ENCODE measurements at regions not wholly inside any gene's neighbourhood (a gene's known extent, or its start where the extent isn't known, plus 50 kb on each side); places are given as distances from the start of the nearest gene placed in this dataset.
"Not testable (repeated sequence)": the region's sequence is repeated elsewhere in the genome, so short reads cannot be mapped to it uniquely, and the experiment has no call there.

DNA sequence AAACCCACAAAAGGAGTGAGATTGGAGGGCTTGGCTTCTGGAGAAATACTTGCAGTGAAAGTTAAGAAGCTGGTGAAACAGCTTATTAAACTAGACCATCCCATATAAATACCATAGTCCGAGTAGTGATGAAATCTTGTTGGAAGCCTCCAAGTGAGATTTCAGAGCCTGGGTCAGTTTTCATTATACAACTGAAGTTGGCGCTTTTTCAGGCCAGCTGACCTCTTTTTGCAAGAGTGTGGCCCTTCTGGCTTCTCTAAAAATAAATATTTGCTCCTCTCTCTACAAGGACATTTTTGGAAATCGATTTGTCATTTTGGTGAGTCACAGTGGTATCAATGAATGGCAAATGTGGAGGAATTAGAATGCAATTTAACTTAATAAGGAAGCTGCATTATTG lies 51.2 kb upstream of the THRB start:
- no peak for DNase-seq (ENCODE audit: low spot score)

DNA sequence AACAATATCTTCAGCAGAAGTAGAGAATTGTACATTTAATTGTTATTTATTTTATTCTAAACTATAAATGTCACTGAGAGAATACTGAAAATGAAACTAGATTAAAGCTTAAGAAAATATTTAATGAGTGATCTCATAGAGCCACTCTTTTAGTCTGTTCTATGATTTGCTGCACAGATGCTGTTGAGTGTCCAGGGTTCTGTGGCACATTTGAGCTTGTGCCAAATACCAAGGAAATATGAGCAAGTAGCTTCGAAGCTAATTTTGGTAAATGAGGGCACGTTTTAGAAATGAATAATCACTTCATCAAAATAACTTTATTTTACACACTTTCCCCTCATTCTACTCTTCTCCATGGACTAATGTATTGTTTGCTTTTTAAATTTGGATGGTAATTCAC lies 53.6 kb upstream of the THRB start:
- DNase-seq (ENCODE audit: low spot score), result no peak

DNA sequence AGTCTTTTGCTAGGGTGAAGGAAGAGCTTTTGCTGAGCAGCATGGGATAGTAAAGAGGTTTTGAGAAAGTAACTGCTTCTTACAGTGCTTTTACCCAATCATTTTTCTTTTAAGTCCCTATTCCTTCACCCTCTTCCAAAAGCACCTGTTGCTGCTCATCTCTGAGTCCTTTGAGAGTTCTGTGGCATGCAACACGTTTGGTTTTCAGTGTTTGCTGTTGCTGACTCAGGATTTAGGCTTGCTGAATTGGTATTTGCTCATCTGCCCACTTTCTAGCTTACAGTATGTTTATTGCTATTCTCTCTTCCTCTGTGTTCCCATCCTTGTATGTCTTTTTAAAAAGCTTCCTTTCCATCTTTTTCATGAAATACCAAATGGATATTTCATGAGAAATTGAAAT lies 55.9 kb upstream of the THRB start:
- no peak for DNase-seq (ENCODE audit: low spot score)

DNA sequence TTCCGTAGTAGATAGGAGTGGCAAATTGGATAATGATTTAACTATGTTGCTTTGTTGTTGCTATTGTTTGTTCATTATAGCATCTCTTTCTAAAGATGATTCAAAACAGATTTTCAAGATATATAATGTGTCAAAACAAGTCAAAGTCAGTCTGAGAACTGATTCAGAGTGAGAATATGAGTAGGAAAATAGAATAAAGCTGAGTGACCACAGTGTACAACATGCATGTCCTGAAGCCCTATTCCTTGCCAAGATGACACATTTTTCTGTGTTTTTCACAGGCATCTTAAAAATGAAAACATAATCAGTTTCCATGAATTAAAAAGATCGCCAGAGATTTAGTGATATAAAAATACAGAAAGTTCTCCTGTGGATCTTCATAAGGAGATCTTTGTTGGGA lies 57.0 kb upstream of the THRB start:
- DNase-seq (ENCODE audit: low spot score), result no peak

DNA sequence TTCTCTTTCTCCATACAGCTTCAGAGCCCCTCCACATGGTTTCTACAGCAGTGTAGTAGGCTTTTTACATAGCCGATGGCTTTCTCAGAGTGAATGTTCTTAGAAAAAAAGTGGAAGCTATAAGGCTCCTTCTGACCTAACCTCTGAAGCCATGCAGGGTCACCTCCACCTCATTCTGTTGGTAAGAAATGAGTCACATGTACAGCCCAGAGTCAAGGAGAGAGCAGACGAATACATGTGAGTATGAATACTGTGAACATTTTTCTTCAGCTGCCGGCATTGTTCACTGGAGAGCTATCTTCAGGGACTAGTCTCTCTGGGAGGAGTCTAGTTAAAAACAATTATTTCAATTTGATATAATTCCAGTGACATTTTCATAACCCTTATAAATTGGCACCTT lies 68.2 kb upstream of the THRB start:
- DNase-seq (ENCODE audit: low spot score), result no peak

DNA sequence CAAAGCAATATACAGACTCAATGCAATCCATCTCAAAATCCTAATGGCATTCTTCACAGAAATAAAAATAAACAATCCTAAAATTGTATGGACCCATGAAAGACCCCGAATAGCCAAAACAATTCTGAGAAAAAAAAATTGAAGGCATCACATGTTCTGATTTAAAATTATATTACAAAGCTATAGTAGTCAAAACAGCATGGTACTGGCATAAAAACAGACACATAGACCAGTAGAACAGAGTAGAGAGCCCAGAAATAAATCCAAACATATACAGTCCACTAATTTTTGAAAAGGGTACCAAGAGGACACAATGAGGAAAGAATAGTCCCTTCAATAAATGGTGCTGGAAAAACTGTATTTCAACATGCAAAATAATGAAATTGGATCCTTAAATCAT lies 70.4 kb upstream of the THRB start:
- DNase-seq (ENCODE audit: low spot score), result no peak

DNA sequence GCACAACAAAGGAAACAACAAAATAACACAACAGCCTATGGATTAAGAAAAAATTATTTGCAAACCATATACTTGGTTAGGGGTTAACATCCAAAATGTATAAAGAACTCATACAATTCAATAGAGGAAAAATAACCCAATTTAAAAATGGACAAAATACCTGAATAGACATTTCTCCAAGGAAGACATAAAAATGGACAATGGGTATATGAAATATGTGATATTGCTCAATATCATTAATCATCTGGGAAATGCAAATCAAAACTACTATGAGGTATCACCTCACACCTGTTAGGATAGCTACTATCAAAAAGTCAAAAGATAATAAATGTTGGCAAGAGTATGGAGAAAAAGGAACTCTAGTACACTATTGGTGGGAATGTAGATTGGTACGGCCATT lies 71.0 kb upstream of the THRB start:
- no peak for DNase-seq (ENCODE audit: low spot score)

DNA sequence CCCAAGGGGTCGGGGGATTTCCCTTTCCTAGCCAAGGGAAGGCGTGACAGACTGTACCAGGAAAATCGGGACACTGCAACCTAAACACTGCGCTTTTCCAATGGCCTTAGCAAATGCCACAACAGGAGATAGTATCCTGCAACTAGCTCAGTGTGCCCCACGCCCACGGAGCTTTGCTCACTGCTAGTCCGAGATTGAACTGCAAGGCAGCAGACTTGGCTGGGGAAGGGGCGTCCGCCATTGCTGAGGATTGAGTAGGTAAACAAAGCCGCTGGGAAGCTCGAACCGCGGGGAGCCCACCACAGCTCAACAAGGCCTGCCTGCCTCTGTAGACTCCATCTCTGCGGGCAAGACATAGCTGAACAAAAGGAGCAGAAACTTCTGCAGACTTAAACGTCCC lies 72.3 kb upstream of the THRB start:
- DNase-seq (ENCODE audit: low spot score), result no peak

DNA sequence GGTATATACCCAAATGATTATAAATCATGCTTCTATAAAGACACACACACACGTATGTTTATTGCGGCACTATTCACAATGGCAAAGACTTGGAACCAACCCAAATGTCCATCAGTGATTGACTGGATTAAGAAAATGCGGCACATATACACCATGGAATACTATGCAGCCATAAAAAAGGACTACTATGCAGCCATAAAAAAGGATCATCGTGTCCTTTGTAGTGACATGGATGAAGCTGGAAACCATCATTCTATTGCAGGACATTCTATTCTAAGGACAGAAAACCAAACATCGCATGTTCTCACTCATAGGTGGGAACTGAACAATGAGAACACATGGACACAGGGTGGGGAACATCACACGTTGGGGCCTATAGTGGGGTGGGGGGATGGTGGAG lies 77.8 kb upstream of the THRB start:
- not testable (repeated sequence) for DNase-seq (ENCODE audit: low spot score)

DNA sequence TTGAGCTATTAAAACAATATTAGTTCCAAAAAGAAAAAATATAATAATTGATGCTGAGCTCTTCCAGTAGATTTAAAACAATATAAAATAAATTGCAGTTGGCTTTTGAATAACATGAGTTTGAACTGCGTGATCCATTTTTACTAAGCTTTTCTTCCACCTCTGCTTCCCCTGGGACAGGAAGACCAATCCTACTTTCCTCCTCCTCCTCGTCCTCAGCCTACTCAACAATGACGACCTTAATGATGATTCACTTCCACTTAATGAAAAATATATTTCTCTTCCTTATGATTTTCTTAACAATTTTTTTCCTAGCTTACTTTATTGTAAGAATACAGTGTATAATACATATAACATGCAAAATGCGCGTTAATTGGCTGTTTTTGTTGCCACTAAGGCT lies 78.9 kb upstream of the THRB start:
- no peak for DNase-seq (ENCODE audit: low spot score)

DNA sequence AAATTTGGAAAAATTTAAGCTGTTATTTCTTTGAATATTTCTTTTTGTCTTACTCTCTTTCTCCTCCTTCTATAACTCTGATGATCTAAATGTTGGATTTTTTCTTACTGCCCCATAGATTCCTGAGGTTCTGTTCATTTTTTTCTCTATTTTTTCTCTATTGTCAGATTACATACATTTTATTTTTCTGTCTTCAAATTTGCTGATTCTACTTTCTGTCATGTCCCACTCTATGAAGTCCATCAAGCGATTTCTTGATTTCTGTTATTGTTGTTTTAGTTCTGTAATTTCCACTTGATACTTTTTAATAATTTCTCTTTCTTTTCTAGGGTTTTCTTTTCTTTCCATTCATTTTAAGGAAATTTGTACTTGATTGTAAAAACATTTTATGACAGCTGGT lies 83.7 kb upstream of the THRB start:
- DNase-seq (ENCODE audit: low spot score), result no peak

DNA sequence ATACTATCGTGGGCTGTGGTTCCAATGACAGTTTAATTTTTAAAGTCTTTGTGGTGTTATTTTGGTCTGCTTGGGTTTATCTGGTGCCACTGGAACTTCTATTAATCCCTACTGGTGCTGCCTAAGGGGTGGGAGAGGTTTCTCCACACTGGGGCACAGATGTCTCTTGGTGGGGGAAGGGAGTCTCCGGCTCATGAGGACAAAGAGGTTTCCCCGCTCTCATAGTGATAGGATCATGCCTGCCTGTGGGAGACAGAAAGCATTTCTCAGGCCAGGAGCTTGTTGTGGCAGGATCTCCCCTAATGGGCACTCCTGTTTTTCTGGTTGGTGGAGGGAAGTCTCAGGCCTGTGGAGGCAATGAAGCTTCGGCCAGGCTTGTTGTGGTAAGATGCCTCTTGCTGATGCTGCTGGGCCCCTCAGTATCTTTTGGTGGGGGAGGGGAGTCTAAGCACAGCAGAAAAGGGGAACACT lies 84.3 kb upstream of the THRB start:
- no peak for DNase-seq (ENCODE audit: low spot score)

DNA sequence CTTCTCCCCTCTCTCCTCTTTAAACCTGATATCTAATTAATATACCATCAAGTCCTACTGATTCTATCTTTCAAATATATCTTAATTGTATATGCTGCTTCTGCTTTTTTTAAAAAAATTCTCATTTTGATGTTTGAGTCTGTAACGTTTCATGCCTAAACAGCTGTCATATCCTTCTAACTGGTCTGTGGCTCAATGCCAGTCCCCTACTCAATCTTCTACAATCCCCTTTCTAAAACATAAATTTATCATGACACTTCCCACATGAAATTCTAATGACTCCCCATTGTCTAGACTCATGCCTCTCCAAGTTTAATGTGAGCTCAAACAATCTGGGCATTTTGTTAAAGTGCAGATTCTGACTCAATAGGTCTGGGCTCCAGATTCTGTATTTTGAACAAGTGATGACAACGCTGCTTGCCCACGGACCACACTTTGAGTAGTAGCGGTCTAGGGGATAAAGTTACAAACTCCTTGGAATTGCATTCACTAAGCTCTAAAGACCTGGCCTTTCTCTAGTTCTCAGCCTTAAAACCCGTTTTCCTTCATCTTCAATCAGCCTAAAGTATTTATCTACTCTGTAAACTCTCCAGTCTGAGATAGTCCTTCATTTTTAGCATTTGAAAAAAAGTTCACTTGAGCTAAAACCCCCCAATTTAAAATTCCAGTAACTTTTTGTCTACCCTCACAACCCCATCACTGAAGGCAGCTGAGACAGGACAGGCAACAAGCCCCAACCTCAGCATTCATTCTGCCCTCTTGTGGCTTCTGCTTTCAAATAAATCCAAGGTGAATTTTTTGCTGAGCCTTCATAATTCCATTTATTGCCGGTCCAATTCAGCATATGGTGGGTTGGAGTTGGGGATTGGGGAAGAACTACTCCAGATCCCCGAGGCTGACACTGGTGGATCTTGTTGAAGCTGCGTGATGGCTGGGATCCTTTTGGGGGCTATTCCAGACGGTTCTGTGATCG lies 88.1 kb upstream of the THRB start:
- DNase-seq (ENCODE audit: low spot score), result no peak

DNA sequence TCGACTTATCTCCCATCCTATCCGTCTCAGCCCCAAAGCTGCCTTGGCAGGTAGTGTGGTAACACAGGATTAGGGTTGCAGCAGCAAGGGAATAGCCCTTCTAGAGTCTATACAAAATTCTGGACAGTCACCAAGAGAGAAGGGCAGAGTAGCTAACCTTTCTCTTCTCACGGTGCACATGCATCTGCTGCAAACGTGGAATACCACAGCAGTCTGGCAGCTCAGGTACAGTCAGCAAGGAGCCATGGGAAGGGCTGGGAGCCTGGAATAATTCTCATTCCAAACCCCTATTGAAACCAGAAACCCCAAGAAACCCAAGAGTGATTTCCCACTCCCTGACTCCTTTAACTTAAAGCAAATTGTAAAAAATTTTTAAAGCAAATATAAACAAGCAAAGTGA lies 92.3 kb upstream of the THRB start:
- DNase-seq (ENCODE audit: low spot score), result no peak

DNA sequence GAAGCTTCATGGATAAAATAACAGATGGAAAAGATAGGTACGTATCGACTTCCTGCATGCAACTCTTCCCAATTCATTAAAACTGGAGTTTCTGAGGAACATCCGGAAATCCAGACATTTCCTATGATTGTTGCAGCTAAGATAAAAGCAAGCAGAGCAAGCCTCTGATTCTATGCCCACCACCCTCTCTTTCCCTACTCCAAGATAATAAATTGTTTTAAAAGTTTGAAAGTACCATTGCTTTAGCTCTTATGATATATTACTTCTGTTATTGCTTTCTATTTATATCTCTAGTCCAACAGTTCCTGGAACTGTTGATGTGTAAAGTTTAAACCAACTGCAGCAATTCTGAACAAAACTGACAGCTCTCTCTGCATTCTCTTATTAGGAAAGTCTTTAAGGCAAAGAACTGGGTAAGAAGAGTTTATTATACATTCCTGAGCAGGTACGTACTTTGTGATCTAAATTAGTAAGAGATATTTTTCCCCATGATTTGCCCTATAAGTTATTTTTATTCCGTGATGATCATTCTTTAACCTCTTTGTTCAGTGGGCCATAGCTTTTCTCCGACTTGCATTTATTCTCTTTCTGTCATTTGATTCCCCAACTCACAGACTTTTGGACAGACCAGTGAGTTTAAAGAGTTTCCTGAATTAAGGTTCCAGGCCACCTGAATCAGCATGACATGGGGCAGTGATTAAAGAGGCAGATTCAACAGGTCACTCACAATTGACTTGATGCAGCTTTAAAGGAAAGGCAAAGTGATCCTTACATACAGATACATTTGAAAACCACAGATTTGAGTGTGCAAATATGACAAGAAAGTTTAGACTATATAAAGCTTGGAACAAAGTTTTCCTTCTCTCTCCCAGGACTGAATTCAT lies 94.2 kb upstream of the THRB start:
- no peak for DNase-seq (ENCODE audit: low spot score)

DNA sequence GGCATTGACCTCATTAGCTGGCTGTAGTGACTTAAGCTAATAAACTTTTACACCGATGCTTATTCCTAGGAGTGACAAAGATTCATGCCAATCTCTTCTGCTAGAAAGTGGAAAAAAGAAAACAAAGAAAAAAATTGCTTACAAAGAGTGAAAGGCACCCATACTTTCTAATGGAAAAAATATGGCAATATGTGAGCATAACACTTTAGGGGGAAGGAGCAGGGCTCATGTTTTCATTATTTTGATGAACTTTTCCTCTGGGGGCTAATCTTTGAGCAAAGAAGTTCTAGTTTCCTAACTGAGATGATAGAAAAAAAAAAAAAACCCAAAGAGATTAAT lies 94.8 kb upstream of the THRB start:
- DNase-seq (ENCODE audit: low spot score), result no peak

DNA sequence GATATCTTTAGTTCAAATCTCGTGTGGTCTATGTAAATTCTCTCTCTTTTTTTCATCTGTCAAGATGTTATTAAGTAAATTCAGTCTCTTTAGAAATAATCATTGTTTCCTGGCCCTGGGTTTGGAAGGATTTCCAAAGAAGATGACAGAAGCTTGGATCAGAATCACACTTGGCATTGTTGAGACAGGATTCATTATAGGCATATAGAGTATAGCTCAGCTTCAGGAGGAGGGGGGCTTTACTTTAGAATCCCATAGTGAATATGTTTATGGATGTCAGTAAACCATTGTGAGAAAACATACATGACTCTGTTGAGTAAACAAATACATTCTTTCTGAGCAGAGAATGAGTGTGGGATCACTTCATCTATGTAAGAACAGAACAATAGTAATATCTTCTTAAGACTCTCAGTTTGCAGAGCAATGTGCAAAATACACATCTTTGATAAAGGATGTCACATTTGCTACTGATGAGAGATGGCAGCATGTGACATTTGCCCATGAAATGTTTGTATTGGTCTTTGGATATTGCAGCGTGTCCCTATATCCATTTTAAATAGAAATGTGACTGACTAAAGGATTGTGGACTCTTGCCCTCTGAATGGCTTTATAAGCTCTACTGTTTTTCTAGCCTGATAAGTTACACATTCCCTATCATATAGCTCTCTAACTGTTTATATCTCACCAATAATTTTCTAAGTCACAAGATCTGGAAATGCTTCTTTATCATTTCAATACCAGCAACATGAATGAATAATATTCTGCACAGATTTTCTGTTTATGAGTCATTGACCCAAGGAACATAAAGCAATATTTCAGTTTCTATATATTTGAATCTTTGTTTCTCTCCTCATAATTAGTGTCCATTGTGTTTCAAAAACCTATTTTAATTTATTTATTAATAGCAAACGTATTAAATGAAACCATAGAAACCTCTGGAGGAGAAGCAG lies 95.6 kb upstream of the THRB start:
- no peak for DNase-seq (ENCODE audit: low spot score)

DNA sequence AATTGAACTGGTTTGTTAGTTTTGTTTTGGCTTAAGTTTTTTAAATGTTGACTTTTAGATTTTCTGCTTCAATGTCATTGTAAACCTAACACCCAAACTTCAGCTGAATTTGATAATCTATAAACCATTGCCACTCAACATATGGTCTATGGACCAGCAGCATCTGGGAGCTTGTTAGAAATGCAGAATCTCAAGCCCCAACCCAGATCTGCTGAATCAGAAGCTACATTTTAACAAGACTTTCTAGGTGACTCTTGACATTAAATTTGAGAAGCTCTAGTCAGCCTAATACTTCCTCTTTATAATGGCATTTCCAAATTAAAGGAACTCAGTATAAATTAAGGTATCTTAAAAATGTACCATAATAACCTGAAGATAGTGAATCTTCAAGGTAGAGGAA lies 96.5 kb upstream of the THRB start:
- DNase-seq (ENCODE audit: low spot score), result no peak

DNA sequence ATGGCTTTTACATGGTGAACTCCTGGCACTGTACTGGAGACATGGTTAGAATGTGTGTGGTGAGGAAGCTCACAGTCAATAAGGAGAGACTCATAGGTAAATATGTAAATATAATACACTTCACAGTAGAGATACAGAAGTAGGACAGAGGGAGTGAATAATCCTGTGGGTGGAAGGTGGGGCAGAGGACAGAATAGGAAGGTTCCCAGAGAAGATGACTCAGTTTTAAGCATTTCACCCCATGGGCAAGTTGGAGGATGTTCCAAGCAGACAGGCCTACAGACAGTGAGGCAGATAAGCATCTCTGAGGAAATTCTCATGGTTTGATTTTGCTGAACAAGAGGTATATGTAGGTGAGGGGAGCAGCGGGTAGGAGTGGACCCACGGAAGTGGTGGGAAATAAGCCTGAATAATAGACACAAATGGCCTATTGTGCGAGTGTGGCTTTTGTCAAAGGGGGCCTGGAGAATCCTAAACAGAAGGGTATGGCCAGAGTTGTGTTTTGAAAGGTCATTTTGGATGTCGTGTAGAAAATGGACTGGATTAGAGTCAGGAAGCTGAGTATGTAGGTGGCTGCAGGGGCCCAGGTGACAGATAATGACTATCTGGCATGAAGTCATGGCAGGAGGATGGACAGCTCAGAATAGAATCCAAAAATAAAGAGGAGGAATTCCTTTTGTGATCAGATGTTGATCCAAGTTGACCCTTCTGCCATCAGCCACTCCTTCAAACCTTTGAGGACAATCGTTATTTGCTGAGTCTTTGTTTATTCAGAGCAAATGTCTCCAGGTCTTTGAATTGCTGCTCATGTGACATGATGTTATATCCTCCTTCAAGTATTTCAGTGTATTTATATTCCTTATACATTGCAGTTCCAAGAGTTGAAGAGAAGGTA lies 97.3 kb upstream of the THRB start:
- no peak for DNase-seq (ENCODE audit: low spot score)

DNA sequence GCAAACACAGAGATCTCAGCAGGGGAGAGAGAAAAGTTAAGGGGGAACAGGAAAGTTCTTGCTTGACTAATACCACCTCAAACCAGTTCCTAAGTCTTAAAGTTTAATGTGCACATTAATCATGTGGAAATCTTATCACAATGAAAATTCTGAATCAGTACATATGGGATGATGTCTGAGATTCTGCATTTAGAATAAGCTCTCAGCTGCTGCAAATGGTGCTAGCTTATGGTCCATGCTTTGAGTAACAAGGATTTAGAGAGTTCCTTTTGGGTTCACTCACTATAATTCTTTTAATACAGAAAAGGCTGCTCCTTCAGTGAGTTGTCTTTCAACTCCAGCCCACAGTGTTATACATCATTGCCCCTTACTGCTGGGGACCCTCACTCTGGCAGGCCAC lies 99.5 kb upstream of the THRB start:
- DNase-seq (ENCODE audit: low spot score), result no peak

DNA sequence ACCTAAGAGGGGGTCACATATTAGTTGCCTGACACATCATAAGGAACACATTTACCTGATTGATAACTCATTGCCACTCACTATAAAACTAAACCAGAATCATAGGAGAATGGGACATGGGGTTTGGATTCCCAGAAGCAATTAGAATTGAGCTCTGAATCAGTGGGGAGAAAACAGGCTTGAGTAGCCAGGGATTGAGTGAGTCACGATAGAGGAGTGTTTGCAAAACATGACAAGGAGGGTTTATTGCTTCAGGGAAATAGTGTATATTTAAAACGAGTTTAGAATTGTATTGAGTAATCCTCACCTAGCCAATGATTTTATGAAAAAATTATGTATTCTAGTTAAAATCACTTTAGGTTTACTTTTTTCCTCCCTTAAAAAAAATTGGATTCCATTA lies 101.1 kb upstream of the THRB start:
- no peak for DNase-seq (ENCODE audit: low spot score)

Data from NAMALWA (cell line).